ENCODE measurements at regions not wholly inside any gene's neighbourhood (a gene's known extent, or its start where the extent isn't known, plus 50 kb on each side); places are given as distances from the start of the nearest gene placed in this dataset.

DNA sequence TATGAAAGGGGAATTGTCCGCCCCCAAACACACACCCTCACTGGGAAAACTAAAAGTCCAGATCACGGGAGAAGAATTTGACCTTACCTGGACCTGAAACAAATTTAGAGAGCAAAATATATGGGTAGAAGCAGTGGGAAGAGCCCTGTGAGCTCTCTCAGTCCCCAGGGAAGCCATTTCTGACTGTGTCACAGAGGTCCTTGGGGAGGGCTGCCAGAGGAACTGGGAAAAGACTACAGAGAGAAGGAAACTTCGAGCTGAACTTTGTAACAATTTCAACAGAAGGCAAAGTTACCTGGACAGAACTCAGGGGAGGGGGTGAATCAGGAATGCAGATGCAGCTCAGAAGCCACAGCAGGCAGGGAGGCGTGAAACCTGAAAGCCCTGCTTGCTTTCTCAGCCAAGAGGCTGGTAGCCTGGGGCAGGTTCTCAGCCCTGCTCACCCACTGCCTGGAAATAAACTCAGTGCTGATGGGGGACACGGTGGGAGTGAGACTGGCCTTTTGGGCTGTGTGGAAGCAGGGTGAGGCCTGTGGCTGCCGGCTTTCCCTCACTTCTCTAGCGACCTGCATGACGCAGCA is 163.8 kb downstream of the TMEM200A start:
- TF ChIP-seq, protein P1, sequence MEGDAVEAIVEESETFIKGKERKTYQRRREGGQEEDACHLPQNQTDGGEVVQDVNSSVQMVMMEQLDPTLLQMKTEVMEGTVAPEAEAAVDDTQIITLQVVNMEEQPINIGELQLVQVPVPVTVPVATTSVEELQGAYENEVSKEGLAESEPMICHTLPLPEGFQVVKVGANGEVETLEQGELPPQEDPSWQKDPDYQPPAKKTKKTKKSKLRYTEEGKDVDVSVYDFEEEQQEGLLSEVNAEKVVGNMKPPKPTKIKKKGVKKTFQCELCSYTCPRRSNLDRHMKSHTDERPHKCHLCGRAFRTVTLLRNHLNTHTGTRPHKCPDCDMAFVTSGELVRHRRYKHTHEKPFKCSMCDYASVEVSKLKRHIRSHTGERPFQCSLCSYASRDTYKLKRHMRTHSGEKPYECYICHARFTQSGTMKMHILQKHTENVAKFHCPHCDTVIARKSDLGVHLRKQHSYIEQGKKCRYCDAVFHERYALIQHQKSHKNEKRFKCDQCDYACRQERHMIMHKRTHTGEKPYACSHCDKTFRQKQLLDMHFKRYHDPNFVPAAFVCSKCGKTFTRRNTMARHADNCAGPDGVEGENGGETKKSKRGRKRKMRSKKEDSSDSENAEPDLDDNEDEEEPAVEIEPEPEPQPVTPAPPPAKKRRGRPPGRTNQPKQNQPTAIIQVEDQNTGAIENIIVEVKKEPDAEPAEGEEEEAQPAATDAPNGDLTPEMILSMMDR (conservative IDR thresholded peaks at IDR 0.05 in 1 of 2, IDR thresholded peaks at IDR 0.05 in 1 of 2; ENCODE audit: extremely low read depth in 1 of 2, insufficient read depth in 1 of 2, low read depth in 1 of 2, low read length in 2 of 2), result no peak
- TF ChIP-seq EZH2 (IDR thresholded peaks at IDR 0.05; ENCODE audit: borderline replicate concordance, low read length), result no peak

All from mammary epithelial cell (primary cell).